H1 (cell line): ENCODE measurements at regions not wholly inside any gene's neighbourhood (a gene's known extent, or its start where the extent isn't known, plus 50 kb on each side); places are given as distances from the start of the nearest gene placed in this dataset.

Experiments used
- CTCF ChIA-PET: fragments of 300-600 bp; sonication (Branson Sonifier 250); formaldehyde crosslinking; loops from one replicate; lab custom pipeline; 2021; ENCODE audit not compliant: partially characterized antibody; lab: Charles Lee
- POLR2A ChIA-PET: fragments of 300-600 bp; sonication (Branson Sonifier 250); formaldehyde crosslinking; loops from one replicate; lab custom pipeline; 2021; ENCODE audit warnings: inconsistent platforms; ENCODE audit not compliant: partially characterized antibody; lab: Charles Lee
- DNase-seq, 2 experiments: peaks; one replicate each; pipeline versions ENCODE4 v3.0.0 to v3.0.0-alpha.2; 2010 to 2022; ENCODE audit warnings: low spot score in 2 of 2, low read depth in 1 of 2, mixed read lengths in 1 of 2
- FAIRE-seq: peaks from 2 replicates; lab custom pipeline; 2011; peaks lifted over from hg19 to GRCh38; lab: Jason Lieb, UNC
- H2AFZ ChIP-seq: 2 replicates; pipeline ENCODE4 v1.8.1; 2012; ENCODE audit warnings: low read length, inconsistent platforms
- H2AK5ac ChIP-seq: 2 replicates; pipeline ENCODE4 v1.6.1; 2013; ENCODE audit warnings: low read depth, low read length
- H2BK120ac ChIP-seq: replicated peaks from 2 replicates; pipeline ENCODE3; 2013; ENCODE audit warnings: low read depth, low read length, inconsistent platforms
- H2BK12ac ChIP-seq: 2 replicates; pipeline ENCODE4 v1.6.1; 2013; ENCODE audit warnings: low read depth, low read length
- H2BK15ac ChIP-seq: 2 replicates; pipeline ENCODE4 v1.6.1; 2013; ENCODE audit warnings: low read length
- H2BK20ac ChIP-seq: 2 replicates; pipeline ENCODE4 v1.6.1; 2013; ENCODE audit warnings: low read length
- H2BK5ac ChIP-seq: 2 replicates; pipeline ENCODE4 v1.6.1; 2013; ENCODE audit warnings: low read depth, low read length
- H3K14ac ChIP-seq: 2 replicates; pipeline ENCODE4 v1.6.1; 2013; ENCODE audit warnings: inconsistent platforms; ENCODE audit not compliant: insufficient read length
- H3K18ac ChIP-seq: 2 replicates; pipeline ENCODE4 v1.6.1; 2013; ENCODE audit warnings: low read length; ENCODE audit errors: extremely low read depth
- H3K23ac ChIP-seq: 2 replicates; pipeline ENCODE4 v1.6.1; 2013; ENCODE audit warnings: inconsistent platforms; ENCODE audit not compliant: insufficient read length
- H3K23me2 ChIP-seq: 2 replicates; pipeline ENCODE4 v1.6.1; 2013; ENCODE audit warnings: low read depth, low read length
- H3K27ac ChIP-seq: 2 replicates; pipeline ENCODE4 v1.6.1; 2011; ENCODE audit warnings: low read depth, low read length, inconsistent platforms
- H3K27me3 ChIP-seq, 4 experiments: replicated peaks in 1 of 4; 1 replicate in 1 of 4; 2 replicates in 3 of 4; pipeline versions ENCODE4 v1.6.1 to v1.8.1; 2011 to 2013; ENCODE audit warnings: low read length in 3 of 4, mild to moderate bottlenecking in 3 of 4, inconsistent platforms in 2 of 4, mixed read lengths in 2 of 4, moderate library complexity in 1 of 4; ENCODE audit not compliant: control insufficient read depth in 3 of 4, insufficient read depth in 3 of 4; ENCODE audit errors: extremely low read depth in 1 of 4
- H3K36me3 ChIP-seq, 4 experiments: 2 replicates each; pipeline versions ENCODE4 v1.6.1 to v1.8.1; 2011 to 2013; ENCODE audit warnings: mild to moderate bottlenecking in 4 of 4, low read length in 3 of 4, moderate library complexity in 2 of 4, control low read depth in 1 of 4, inconsistent platforms in 1 of 4; ENCODE audit not compliant: insufficient read depth in 4 of 4, control insufficient read depth in 2 of 4
- H3K4ac ChIP-seq: replicated peaks from 2 replicates; pipeline ENCODE3; 2013; ENCODE audit warnings: low read length, low read depth, mixed read lengths, inconsistent platforms; ENCODE audit not compliant: insufficient read length
- H3K4me1 ChIP-seq, 4 experiments: replicated peaks in 1 of 4; 1 replicate in 1 of 4; 2 replicates in 3 of 4; pipeline versions ENCODE4 v1.6.1 to v1.8.1; 2011 to 2013; ENCODE audit warnings: low read length in 3 of 4, inconsistent platforms in 2 of 4, mixed read lengths in 1 of 4; ENCODE audit not compliant: insufficient read depth in 4 of 4, control insufficient read depth in 3 of 4
- H3K4me2 ChIP-seq, 2 experiments: 2 replicates each; pipeline versions ENCODE4 v1.6.1 to v1.8.1; 2011 to 2013; ENCODE audit warnings: low read depth in 2 of 2, low read length in 2 of 2, control low read depth in 1 of 2, inconsistent platforms in 1 of 2, mild to moderate bottlenecking in 1 of 2; ENCODE audit not compliant: insufficient read depth in 1 of 2
- H3K4me3 ChIP-seq, 4 experiments: fragments of 200-600, 300-600 bp in 1 of 4; sonication (generic), shearing (Covaris generic), sonication (Bioruptor Twin) in 1 of 4; 2 replicates each; pipeline versions ENCODE4 v1.5.1 to v1.8.1; 2011 to 2016; ENCODE audit warnings: low read length in 4 of 4, low read depth in 3 of 4, control low read depth in 2 of 4, inconsistent platforms in 2 of 4, mild to moderate bottlenecking in 2 of 4, mixed read lengths in 1 of 4, moderate library complexity in 1 of 4; ENCODE audit not compliant: insufficient read depth in 2 of 4; ENCODE audit errors: extremely low read depth in 1 of 4
- H3K56ac ChIP-seq: replicated peaks from 2 replicates; pipeline ENCODE3; 2013; ENCODE audit warnings: low read depth, mild to moderate bottlenecking, mixed read lengths, low read length, inconsistent platforms; ENCODE audit not compliant: insufficient read length
- H3K79me1 ChIP-seq: 2 replicates; pipeline ENCODE4 v1.6.1; 2013; ENCODE audit warnings: low read depth, low read length, control low read depth
- H3K79me2 ChIP-seq, 2 experiments: 2 replicates each; pipeline versions ENCODE4 v1.6.1 to v1.8.1; 2012 to 2013; ENCODE audit warnings: low read length in 2 of 2, mild to moderate bottlenecking in 2 of 2, inconsistent platforms in 1 of 2; ENCODE audit not compliant: insufficient read depth in 2 of 2, control insufficient read depth in 1 of 2
- H3K9ac ChIP-seq, 4 experiments: replicated peaks in 1 of 4; 1 replicate in 1 of 4; 2 replicates in 3 of 4; pipeline versions ENCODE4 v1.6.1 to v1.8.1; 2011 to 2013; ENCODE audit warnings: low read depth in 3 of 4, low read length in 3 of 4, control low read depth in 2 of 4, mild to moderate bottlenecking in 2 of 4, moderate library complexity in 2 of 4, inconsistent platforms in 1 of 4; ENCODE audit errors: extremely low read depth in 1 of 4
- H3K9me3 ChIP-seq, 2 experiments: 2 replicates each; pipeline versions ENCODE4 v1.6.1 to v1.8.1; 2012 to 2013; ENCODE audit warnings: mild to moderate bottlenecking in 2 of 2, moderate library complexity in 2 of 2, control low read depth in 1 of 2, inconsistent platforms in 1 of 2, low read depth in 1 of 2, low read length in 1 of 2, mixed read lengths in 1 of 2; ENCODE audit not compliant: insufficient read depth in 2 of 2
- H4K20me1 ChIP-seq, 2 experiments: replicated peaks in 1 of 2; 2 replicates each; pipeline versions ENCODE3 to v1.8.1; 2011 to 2013; ENCODE audit warnings: inconsistent platforms in 2 of 2, low read length in 2 of 2, mild to moderate bottlenecking in 1 of 2; ENCODE audit not compliant: insufficient read depth in 2 of 2, control insufficient read depth in 1 of 2
- H4K5ac ChIP-seq: 2 replicates; pipeline ENCODE4 v1.6.1; 2013; ENCODE audit warnings: low read length, low read depth, mixed read lengths, inconsistent platforms; ENCODE audit not compliant: insufficient read length
- H4K8ac ChIP-seq: 2 replicates; pipeline ENCODE4 v1.8.0; 2013; ENCODE audit warnings: mild to moderate bottlenecking, moderate library complexity, low read length, inconsistent platforms; ENCODE audit not compliant: insufficient read depth; ENCODE audit errors: extremely low read depth
- H4K91ac ChIP-seq: replicated peaks from 2 replicates; pipeline ENCODE3; 2013; ENCODE audit warnings: low read length, mixed read lengths, inconsistent platforms; ENCODE audit not compliant: insufficient read length
- EGR1 ChIP-seq: IDR thresholded peaks from 2 replicates; pipeline ENCODE4 v1.6.1; 2011; ENCODE audit warnings: low read depth, low read length, borderline replicate concordance
- SRF ChIP-seq: IDR thresholded peaks from 2 replicates; pipeline ENCODE4 v1.6.1; 2011; ENCODE audit warnings: mild to moderate bottlenecking, low read depth, low read length, moderate library complexity
- TCF12 ChIP-seq: IDR thresholded peaks from 2 replicates; pipeline ENCODE4 v1.6.1; 2011; ENCODE audit warnings: low read depth, mild to moderate bottlenecking, low read length
- WGBS, 2 experiments: shearing (Covaris generic) in 1 of 2; methylation state at CpG; one replicate each; pipeline versions ENCODE4 v1.1.6 to v1.1.7; 2013 to 2015; ENCODE audit warnings: low lambda C conversion rate in 2 of 2, mixed read lengths in 2 of 2, inconsistent platforms in 1 of 2, low coverage in 1 of 2, missing lambda C conversion rate in 1 of 2; ENCODE audit not compliant: insufficient replicate concordance in 2 of 2, insufficient coverage in 1 of 2, insufficient read length in 1 of 2; ENCODE audit errors: extremely low coverage in 1 of 2, missing lambda C conversion rate in 1 of 2; 5-methylcytosine and 5-hydroxymethylcytosine counted together

- Histone ChIP-seq H2BK12ac (no peak overlapping the region), H3K27me3 (no peaks in the 10 kb centered on the region), H2AK5ac (no peak overlapping the region), H2BK120ac (no peak overlapping the region), H3K9ac (no peak overlapping the region), H3K18ac (no peak overlapping the region), H3K79me2 (no peaks in the 10 kb centered on the region), H3K4ac (no peak overlapping the region), H2BK20ac (no peak overlapping the region), H2BK15ac (no peak overlapping the region), H2AFZ (no peak overlapping the region), H3K27ac (no peak overlapping the region), H3K56ac (no peak overlapping the region), H3K23ac (no peak overlapping the region), H3K4me2 (no peak overlapping the region), H2BK5ac (no peak overlapping the region), H4K20me1 (no peaks in the 10 kb centered on the region), H3K79me1 (no peaks in the 10 kb centered on the region), H3K4me3 (no peak overlapping the region), H3K4me1 (no peaks in the 10 kb centered on the region), H4K8ac (no peak overlapping the region), H4K5ac (no peak overlapping the region), H3K23me2 (no peaks in the 10 kb centered on the region), H4K91ac (no peak overlapping the region), H3K36me3 (no peaks in the 10 kb centered on the region), H3K9me3 (no peaks in the 10 kb centered on the region), H3K14ac (no peak overlapping the region)
- TF ChIP-seq SRF (no peak), TCF12 (no peak), EGR1 (no peak)
- ChIA-PET CTCF (no interaction called here), POLR2A (no interaction called here)
- 93% methylated on average over 3 of the region's 3 CpGs; no CpG with 5 or more reads in 1 of the 2 experiments for WGBS, 2 experiments
- DNase-seq (no peak), FAIRE-seq (no peak)
Observed at GRCh38 chr12:22781339-22781738, 156.4 kb downstream of the ETNK1 start.
